Stimulated activated effector memory CD8-positive, alpha-beta T cell treated with anti-CD3 and anti-CD28 coated beads, Interleukin-12 subunit alpha, Interleukin-12 subunit beta, amount 100 ng/mL, for 72 hours (primary cell): ENCODE measurements at regions not wholly inside any gene's neighbourhood (a gene's known extent, or its start where the extent isn't known, plus 50 kb on each side); places are given as distances from the start of the nearest gene placed in this dataset.

ENCODE experiments used
- ATAC-seq: fragments of 150-1000 bp; cut with Tn5 transposase; 2 replicates; pipeline ENCODE4 v1.10.0; 2021
- DNase-seq, 2 donors: peaks; one replicate each; pipeline ENCODE4 v3.0.0; 2021 to 2022; ENCODE audit warnings: low spot score in 2 of 2
- H3K27ac Mint-ChIP-seq: one replicate; pipeline ENCODE4 v1.8.0; 2022; ENCODE audit warnings: mild to moderate bottlenecking, mixed read lengths
- H3K36me3 Mint-ChIP-seq: one replicate; pipeline ENCODE4 v1.8.0; 2022; ENCODE audit warnings: mild to moderate bottlenecking, mixed read lengths
- H3K4me1 Mint-ChIP-seq: one replicate; pipeline ENCODE4 v1.8.0; 2022; ENCODE audit warnings: mixed read lengths
- H3K4me3 Mint-ChIP-seq: one replicate; pipeline ENCODE4 v1.8.0; 2022; ENCODE audit warnings: mild to moderate bottlenecking, mixed read lengths
- H3K9me3 Mint-ChIP-seq: one replicate; pipeline ENCODE4 v1.8.0; 2022; ENCODE audit warnings: mixed read lengths

GRCh38 chr6:134534708-134535149 is 216.8 kb upstream of the SGK1 start:
- H3K36me3 Mint-ChIP-seq = no peaks in the 10 kb centered on the region
- no peak overlapping the region for H3K27ac Mint-ChIP-seq
- ATAC-seq (peak; percentile 76), DNase-seq (no peak)
- no peaks in the 10 kb centered on the region for H3K9me3 Mint-ChIP-seq
- peaks cover 6% of the 10 kb centered on the region for H3K4me1 Mint-ChIP-seq
- no peak overlapping the region for H3K4me3 Mint-ChIP-seq

DNA sequence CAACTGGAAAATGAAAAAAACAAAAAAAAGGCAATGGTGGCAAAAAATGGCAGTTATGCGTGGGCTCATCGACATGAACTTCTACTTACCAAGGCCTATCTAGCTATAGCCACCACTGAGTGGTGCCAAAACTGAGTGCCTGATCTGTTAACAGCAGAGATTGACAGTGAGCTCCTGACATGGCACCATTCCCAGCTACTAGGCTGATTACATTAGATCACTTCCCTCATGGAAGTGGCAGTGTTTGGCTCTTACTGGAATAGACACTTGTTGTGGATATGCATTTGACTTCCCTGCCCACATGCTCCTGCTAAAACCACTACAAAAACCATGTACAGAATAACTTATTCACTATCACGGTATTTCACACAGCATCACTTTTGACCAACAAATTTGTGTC is 216.1 kb upstream of the SGK1 start:
- Mint-ChIP-seq H3K9me3 (no peaks in the 10 kb centered on the region), H3K4me3 (no peak overlapping the region)

GRCh38 chr6:134532694-134533624 is 215.0 kb upstream of the SGK1 start:
- Mint-ChIP-seq H3K36me3 (no peaks in the 10 kb centered on the region), H3K4me3 (no peak overlapping the region), H3K4me1 (peaks cover 11% of the 10 kb centered on the region), H3K9me3 (no peaks in the 10 kb centered on the region), H3K27ac (no peak overlapping the region)
- ATAC-seq (no peak), DNase-seq (no peak)

More for the DNA sequence above, 216.1 kb upstream of the SGK1 start:
- H3K36me3 Mint-ChIP-seq = no peaks in the 10 kb centered on the region
- H3K4me1 Mint-ChIP-seq = peaks cover 11% of the 10 kb centered on the region
- ATAC-seq (no peak), DNase-seq (no peak)
- no peak overlapping the region for H3K27ac Mint-ChIP-seq

- no peak for DNase-seq
- Mint-ChIP-seq H3K9me3 (no peaks in the 10 kb centered on the region), H3K36me3 (no peaks in the 10 kb centered on the region), H3K27ac (no peak overlapping the region), H3K4me1 (peaks cover 11% of the 10 kb centered on the region), H3K4me3 (no peak overlapping the region)
- ATAC-seq = no peak
Measured at GRCh38 chr6:134531611-134532010, 213.7 kb upstream of the SGK1 start.

GRCh38 chr6:134531188-134531551 is 213.3 kb upstream of the SGK1 start:
- DNase-seq = no peak
- ATAC-seq = no peak
- Mint-ChIP-seq H3K4me1 (peaks cover 11% of the 10 kb centered on the region), H3K9me3 (no peaks in the 10 kb centered on the region), H3K36me3 (no peaks in the 10 kb centered on the region), H3K27ac (no peak overlapping the region), H3K4me3 (no peak overlapping the region)

- no peak overlapping the region for H3K27ac Mint-ChIP-seq
- H3K4me3 Mint-ChIP-seq = no peak overlapping the region
- H3K36me3 Mint-ChIP-seq = no peaks in the 10 kb centered on the region
- DNase-seq (no peak), ATAC-seq (no peak)
- no peaks in the 10 kb centered on the region for H3K9me3 Mint-ChIP-seq
- H3K4me1 Mint-ChIP-seq = peaks cover 11% of the 10 kb centered on the region
Measured at GRCh38 chr6:134529921-134530320, 212.0 kb upstream of the SGK1 start.

DNA sequence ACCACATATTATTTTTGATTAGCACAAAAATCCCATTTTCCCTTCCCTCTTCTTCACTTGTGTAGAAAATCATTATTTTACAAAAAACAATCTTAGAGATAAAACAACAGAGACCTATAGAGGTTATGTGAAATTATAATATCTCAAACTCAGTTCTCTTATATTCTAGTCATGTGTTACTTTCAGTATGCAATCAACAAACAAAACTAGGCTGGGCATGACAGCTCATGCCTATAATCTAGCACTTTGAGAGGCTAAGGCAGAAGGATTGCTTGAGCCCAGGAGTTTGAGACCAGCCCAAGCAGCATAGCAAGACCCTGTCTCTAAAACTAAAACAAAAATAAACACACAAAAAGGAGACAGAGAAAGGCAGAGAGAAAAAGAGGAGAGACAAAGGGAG is 211.4 kb upstream of the SGK1 start:
- Mint-ChIP-seq H3K4me1 (peaks cover 11% of the 10 kb centered on the region), H3K36me3 (no peaks in the 10 kb centered on the region), H3K27ac (no peak overlapping the region), H3K4me3 (no peak overlapping the region), H3K9me3 (no peaks in the 10 kb centered on the region)
- no peak for DNase-seq
- no peak for ATAC-seq

DNA sequence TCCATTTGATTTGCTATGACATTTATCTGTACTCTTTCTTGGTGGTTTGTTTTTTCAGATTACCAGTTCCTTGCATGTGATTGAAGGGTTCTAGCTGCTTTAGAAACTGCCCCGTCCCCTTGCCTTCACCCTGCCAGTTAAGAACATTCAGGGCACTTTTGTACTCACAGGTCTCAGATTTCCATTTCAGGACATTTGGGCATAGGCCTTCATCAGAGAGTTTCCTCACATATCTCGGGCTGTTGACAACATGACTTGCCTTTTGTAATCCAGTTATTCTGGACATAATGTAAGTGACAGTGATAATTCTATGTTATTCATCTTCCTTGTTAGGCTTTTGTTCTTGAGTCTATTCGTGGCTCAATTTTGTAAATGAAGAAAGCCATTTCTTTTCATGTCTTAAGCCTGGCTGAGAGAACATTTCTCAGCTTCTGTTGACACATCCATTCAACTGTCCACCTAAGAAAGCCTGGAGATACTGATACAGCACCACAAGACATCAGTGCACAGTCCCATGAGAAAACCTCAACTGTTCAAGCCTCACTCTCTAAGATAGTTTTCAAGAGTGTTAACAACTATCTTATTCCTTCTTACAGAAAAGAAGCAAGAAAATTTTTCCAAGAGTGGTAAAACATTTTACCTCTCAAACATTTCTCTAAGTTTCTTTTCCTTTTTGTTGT is 209.3 kb upstream of the SGK1 start:
- peak overlapping the region; percentile 17 for H3K27ac Mint-ChIP-seq
- ATAC-seq (no peak), DNase-seq (no peak)
- H3K4me3 Mint-ChIP-seq = no peak overlapping the region
- H3K36me3 Mint-ChIP-seq = no peaks in the 10 kb centered on the region
- no peaks in the 10 kb centered on the region for H3K9me3 Mint-ChIP-seq
- peaks cover 6% of the 10 kb centered on the region for H3K4me1 Mint-ChIP-seq

DNA sequence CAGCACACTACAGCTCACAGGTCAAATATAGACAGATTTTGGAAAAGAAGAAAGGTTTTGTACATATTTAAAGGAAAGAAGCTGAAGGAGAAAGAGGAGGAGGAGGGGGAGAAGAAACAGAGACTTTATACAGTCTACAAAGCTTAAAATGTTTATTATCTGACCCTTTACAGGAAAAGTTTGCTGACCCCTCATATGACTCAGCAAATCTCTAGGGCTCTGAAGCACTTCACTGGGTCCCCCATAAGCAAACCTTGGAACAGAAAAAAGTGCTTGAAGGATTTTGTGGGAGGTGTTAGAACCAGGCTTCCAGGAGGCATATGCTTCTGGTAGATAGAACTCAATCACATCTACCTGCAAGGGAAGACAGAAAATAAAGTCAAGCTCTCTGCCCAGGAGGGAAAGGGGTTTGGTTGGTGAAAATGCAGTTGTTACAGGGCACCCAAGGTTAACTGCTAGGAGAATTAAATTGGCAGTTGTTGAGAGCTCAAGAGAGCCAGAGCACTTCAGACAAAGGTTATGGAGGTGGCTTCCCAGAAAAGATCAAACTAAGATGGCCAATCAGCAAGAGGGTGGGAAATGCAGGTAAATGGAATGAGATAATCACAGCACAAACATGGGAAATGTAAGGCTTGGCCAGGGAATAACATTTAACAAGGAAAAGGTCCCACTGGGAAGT is 207.4 kb upstream of the SGK1 start:
- Mint-ChIP-seq H3K27ac (no peak overlapping the region), H3K9me3 (no peaks in the 10 kb centered on the region), H3K36me3 (no peaks in the 10 kb centered on the region), H3K4me1 (peaks cover 11% of the 10 kb centered on the region), H3K4me3 (no peak overlapping the region)
- ATAC-seq (no peak), DNase-seq (no peak)

- H3K9me3 Mint-ChIP-seq = no peaks in the 10 kb centered on the region
- DNase-seq = no peak
- no peak overlapping the region for H3K27ac Mint-ChIP-seq
- H3K4me1 Mint-ChIP-seq = peaks cover 11% of the 10 kb centered on the region
- peak; percentile 65 for ATAC-seq
- H3K4me3 Mint-ChIP-seq = no peak overlapping the region
- no peaks in the 10 kb centered on the region for H3K36me3 Mint-ChIP-seq
Measured at GRCh38 chr6:134523903-134524650, 206.2 kb upstream of the SGK1 start.

GRCh38 chr6:134523051-134523450 is 205.1 kb upstream of the SGK1 start:
- ATAC-seq = no peak
- peaks cover 11% of the 10 kb centered on the region for H3K4me1 Mint-ChIP-seq
- no peak overlapping the region for H3K27ac Mint-ChIP-seq

DNA sequence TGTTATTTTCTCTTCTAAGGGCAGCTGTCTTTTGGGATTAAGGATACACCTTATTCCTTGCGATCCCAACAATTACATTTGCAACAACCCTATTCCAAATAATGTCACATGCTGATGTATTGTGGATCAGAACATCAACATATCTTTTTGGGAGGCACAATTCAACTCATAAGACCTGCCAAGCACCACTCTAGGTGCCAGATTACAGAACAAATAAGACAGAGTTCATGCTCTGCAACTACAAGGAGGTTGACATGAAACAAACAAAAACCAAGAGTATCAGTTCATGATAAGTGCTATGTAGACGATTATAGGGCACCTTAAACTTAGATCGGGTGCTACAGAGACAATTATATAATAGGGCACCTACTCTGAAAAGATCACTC is 203.2 kb upstream of the SGK1 start:
- Mint-ChIP-seq H3K9me3 (no peaks in the 10 kb centered on the region), H3K4me3 (no peak overlapping the region), H3K27ac (no peak overlapping the region), H3K4me1 (peaks cover 11% of the 10 kb centered on the region), H3K36me3 (no peaks in the 10 kb centered on the region)
- ATAC-seq (no peak), DNase-seq (no peak)

More at GRCh38 chr6:134523051-134523450, 205.1 kb upstream of the SGK1 start:
- no peak overlapping the region for H3K4me3 Mint-ChIP-seq
- no peaks in the 10 kb centered on the region for H3K9me3 Mint-ChIP-seq
- no peaks in the 10 kb centered on the region for H3K36me3 Mint-ChIP-seq
- no peak for DNase-seq

DNA sequence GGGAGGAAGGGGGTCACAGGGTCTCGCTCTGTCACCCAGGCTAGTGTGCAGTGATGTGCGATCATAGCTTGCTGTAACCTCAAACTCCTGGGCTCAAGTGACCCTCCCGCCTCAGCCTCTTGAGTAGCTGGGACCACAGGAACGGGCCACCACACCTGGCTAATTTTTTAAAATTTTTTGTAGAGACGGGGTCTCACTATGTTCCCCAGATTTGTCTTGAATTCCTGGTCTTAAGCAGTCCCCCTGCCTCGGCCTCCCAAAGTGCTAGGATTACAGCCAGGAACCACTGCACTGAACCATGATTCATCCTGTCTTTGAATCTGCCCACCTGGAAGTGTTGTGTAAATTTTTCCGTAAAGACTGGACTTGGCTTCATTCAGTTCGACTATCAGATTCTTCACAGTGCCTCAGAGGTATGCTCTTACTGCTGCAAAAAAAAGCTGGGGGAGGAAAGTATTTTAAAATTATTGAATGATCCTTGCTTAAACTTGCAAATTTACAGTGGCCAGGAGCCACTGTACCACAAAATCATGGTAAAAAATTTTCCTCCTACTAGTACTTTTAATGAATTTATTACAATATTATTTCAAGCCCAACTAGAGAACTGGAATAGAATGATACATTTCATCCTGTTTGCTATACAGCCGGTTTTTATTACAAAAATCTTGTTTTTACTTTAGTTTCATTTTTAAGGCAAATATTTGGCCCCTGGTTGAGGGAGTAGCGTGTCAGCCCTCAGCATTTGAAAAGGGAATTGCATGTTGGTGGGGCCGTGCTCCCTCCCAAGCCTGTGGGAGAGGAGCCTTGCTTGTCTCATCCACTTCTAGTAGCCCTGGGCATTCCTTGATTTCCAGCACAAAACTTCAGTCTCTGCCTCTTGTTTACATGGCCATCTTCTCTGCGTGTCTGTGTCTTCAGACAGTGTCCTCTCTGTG is 202.5 kb upstream of the SGK1 start:
- H3K4me1 Mint-ChIP-seq = peaks cover 11% of the 10 kb centered on the region
- no peak for DNase-seq
- no peaks in the 10 kb centered on the region for H3K9me3 Mint-ChIP-seq
- no peak overlapping the region for H3K27ac Mint-ChIP-seq
- no peak overlapping the region for H3K4me3 Mint-ChIP-seq
- no peaks in the 10 kb centered on the region for H3K36me3 Mint-ChIP-seq
- ATAC-seq = no peak

DNA sequence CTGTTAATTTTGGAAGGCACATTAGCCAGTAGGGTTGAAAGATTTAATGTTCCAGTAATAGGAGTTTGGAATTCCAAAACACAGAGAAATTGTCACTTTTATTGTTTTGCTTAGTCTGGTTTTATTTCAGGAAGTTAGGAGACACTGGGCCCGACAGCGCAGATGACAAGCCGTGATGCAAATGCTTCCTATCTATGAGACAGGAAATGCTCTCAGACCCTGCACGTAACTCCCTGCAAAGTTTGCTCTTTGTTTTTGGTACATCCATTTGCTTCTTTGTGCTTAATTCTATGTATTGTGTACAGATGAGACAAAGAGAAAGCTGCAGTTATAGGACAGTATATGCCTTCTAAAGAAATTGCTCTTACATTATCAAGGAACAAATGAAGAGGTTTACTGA is 201.6 kb upstream of the SGK1 start:
- Mint-ChIP-seq H3K9me3 (no peaks in the 10 kb centered on the region), H3K4me3 (peak overlapping the region; percentile 30), H3K4me1 (peaks cover 11% of the 10 kb centered on the region), H3K27ac (peak overlapping the region; percentile 73), H3K36me3 (no peaks in the 10 kb centered on the region)
- ATAC-seq = peak; percentile 75
- DNase-seq = no peak
